ENCODE measurements at regions not wholly inside any gene's neighbourhood (a gene's known extent, or its start where the extent isn't known, plus 50 kb on each side); places are given as distances from the start of the nearest gene placed in this dataset.

DNA sequence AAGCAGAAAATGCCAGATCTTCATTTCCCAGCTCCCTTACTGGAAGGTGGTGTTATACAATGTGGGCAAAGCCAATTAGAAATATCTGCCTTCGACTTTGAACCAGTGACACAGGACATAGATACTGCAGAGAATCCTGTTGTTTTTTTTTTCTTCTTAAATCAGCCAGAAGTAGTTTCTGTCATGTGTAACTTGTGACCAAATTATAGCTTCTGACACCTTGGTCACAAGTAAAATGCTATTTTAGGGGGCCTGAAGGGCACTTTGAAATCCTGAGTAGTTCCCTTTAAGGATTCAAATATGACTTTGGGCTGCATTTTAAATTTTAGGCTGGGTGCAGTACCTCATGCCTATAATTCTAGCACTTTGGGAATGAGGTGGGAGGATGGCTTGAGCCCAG, 89.0 kb upstream of the TLK1 start:
- TF ChIP-seq, protein P1, sequence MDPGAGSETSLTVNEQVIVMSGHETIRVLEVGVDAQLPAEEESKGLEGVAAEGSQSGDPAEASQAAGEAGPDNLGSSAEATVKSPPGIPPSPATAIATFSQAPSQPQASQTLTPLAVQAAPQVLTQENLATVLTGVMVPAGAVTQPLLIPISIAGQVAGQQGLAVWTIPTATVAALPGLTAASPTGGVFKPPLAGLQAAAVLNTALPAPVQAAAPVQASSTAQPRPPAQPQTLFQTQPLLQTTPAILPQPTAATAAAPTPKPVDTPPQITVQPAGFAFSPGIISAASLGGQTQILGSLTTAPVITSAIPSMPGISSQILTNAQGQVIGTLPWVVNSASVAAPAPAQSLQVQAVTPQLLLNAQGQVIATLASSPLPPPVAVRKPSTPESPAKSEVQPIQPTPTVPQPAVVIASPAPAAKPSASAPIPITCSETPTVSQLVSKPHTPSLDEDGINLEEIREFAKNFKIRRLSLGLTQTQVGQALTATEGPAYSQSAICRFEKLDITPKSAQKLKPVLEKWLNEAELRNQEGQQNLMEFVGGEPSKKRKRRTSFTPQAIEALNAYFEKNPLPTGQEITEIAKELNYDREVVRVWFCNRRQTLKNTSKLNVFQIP (CRISPR knock-in tag; IDR thresholded peaks at IDR 0.05; ENCODE audit: borderline replicate concordance, low read depth), result no peak
- no peak for ATAC-seq

DNA sequence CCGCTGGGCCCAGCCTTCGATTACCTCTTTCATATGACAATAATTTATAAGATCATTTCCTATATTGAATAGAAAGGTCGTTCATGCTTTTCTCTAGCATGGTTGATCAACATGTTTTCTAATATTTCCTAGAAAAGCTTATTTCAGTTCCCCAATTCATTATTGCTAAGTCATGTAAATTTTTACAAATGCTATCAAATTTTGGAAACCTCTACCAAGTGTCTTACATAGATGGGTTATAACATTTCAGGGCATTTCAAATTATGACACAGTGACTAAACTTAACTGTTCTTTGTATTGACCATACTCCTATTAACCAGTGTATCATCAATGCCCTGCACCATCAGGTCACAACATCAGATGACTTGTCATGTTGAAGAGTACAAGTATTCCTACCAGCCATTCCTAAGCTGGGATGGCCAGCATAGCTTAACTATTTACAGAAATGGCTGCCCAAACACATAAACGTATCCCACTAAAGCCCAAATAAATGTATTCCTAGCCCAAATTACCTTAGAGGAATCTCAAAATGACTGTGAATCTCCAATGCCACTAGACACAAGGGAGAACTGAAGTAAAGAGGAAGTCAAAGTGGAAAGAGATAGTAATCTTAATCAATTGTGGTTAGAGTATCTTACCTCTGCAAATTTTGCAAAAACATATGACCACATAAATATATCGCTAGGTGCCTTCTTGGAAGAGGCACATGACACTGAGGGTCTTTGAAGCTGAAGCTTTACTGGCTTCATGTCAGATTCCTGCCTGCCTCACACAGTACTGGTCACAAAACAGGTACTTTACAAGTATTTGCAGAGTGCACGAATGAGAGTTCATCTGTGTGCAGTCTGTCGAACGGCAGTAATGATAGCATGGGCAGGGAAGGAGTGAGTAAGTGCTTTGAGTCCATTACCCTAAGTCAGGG, 87.3 kb upstream of the TLK1 start:
- TF ChIP-seq ARNTL (CRISPR knock-in tag; IDR thresholded peaks at IDR 0.05; ENCODE audit: borderline replicate concordance, low read depth) (no peak), ZNF70 (CRISPR knock-in tag; IDR thresholded peaks at IDR 0.05) (no peak), BACH2 (CRISPR knock-in tag; IDR thresholded peaks at IDR 0.05; ENCODE audit: borderline replicate concordance) (no peak), ISL1 (CRISPR knock-in tag; IDR thresholded peaks at IDR 0.05) (no peak), GLIS3 (CRISPR knock-in tag; IDR thresholded peaks at IDR 0.05) (no peak), OSR1 (CRISPR knock-in tag; IDR thresholded peaks at IDR 0.05) (no peak), RARB (CRISPR knock-in tag; IDR thresholded peaks at IDR 0.05) (no peak)
- ATAC-seq, result no peak

DNA sequence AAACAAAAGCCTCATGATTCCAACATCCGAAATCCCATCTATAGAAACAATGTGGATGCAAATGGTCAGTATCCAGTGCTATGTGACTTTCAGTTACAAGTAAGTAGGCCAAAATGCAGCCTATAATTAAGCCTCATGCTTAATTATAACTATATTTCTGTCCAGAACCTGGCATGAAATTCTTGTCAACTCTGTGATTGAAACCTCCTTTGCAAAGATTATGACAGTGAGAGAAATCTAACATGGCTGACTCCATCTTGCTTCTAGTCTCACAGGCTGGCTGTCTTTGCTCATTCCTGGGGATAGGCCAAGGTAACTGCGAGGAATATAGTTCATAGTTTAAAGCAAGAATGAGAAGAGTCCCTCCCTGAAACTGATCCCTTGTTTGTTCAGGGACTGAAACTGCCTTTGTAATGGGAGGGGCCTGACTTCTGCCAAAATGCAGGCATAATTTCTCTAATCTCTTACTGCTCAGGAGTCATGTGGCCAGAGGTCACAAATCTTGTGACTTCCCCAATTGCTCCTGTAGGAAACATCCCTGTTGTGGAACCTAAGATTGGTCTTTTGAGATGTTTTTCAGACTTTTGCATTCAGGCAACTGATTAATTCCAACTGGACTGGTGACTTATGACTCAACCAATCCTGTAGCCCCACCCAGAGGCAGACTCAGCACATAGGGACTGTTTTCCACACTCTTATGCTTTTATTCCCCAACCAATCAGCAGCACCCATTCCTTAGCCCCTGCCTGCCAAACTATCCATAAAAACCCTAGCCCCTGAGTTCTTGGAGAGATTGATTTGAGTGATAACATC, 84.5 kb upstream of the TLK1 start:
- ATAC-seq, result no peak
- no peak for TF ChIP-seq TOX (CRISPR knock-in tag; IDR thresholded peaks at IDR 0.05; ENCODE audit: borderline replicate concordance)
- TF ChIP-seq, protein P2, sequence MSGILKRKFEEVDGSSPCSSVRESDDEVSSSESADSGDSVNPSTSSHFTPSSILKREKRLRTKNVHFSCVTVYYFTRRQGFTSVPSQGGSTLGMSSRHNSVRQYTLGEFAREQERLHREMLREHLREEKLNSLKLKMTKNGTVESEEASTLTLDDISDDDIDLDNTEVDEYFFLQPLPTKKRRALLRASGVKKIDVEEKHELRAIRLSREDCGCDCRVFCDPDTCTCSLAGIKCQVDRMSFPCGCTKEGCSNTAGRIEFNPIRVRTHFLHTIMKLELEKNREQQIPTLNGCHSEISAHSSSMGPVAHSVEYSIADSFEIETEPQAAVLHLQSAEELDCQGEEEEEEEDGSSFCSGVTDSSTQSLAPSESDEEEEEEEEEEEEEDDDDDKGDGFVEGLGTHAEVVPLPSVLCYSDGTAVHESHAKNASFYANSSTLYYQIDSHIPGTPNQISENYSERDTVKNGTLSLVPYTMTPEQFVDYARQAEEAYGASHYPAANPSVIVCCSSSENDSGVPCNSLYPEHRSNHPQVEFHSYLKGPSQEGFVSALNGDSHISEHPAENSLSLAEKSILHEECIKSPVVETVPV (CRISPR knock-in tag; IDR thresholded peaks at IDR 0.05), result no peak
- TF ChIP-seq, protein P3, sequence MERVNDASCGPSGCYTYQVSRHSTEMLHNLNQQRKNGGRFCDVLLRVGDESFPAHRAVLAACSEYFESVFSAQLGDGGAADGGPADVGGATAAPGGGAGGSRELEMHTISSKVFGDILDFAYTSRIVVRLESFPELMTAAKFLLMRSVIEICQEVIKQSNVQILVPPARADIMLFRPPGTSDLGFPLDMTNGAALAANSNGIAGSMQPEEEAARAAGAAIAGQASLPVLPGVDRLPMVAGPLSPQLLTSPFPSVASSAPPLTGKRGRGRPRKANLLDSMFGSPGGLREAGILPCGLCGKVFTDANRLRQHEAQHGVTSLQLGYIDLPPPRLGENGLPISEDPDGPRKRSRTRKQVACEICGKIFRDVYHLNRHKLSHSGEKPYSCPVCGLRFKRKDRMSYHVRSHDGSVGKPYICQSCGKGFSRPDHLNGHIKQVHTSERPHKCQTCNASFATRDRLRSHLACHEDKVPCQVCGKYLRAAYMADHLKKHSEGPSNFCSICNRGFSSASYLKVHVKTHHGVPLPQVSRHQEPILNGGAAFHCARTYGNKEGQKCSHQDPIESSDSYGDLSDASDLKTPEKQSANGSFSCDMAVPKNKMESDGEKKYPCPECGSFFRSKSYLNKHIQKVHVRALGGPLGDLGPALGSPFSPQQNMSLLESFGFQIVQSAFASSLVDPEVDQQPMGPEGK (CRISPR knock-in tag; IDR thresholded peaks at IDR 0.05; ENCODE audit: borderline replicate concordance), result no peak
- TF ChIP-seq CSDC2 (CRISPR knock-in tag; IDR thresholded peaks at IDR 0.05), result no peak
- no peak for TF ChIP-seq ZFP30 (CRISPR knock-in tag; IDR thresholded peaks at IDR 0.05)
- TF ChIP-seq GLIS3 (CRISPR knock-in tag; IDR thresholded peaks at IDR 0.05), result no peak
- TF ChIP-seq ZNF8 (CRISPR knock-in tag; IDR thresholded peaks at IDR 0.05), result no peak
- no peak for TF ChIP-seq BACH2 (CRISPR knock-in tag; IDR thresholded peaks at IDR 0.05; ENCODE audit: borderline replicate concordance)
- TF ChIP-seq TCF4 (CRISPR knock-in tag; IDR thresholded peaks at IDR 0.05; ENCODE audit: borderline replicate concordance), result no peak
- no peak for TF ChIP-seq ZNF70 (CRISPR knock-in tag; IDR thresholded peaks at IDR 0.05)

DNA sequence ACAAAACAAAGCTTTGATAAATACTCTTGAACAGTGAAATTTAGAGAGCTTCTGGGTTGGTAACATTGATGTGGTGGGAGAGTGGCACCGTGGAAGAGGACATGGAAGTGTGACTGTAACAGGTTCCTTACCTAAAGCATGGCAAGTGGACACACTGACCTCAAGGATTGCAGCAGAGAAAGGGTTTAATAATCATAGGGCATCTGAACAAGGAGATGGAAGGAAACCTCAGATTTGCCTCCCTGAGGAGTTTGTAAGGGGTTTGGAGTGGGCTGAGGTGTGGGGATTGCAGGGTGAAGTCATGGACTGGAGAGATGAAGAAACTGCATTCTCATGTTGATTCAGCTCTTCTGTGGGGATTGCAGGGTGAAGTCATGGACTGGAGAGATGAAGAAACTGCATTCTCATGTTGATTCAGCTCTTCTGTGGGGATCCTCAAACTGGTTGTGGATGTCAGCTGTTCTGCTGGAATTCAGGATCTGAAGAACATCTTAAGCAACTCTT, 83.8 kb upstream of the TLK1 start:
- no peak for ATAC-seq
- TF ChIP-seq TCF4 (CRISPR knock-in tag; IDR thresholded peaks at IDR 0.05; ENCODE audit: borderline replicate concordance) (no peak), PPARA (CRISPR knock-in tag; IDR thresholded peaks at IDR 0.05; ENCODE audit: borderline replicate concordance) (no peak), ZNF565 (CRISPR knock-in tag; conservative IDR thresholded peaks at IDR 0.05; ENCODE audit: low read depth) (no peak), ZC3H10 (CRISPR knock-in tag; IDR thresholded peaks at IDR 0.05) (no peak), ISL1 (CRISPR knock-in tag; IDR thresholded peaks at IDR 0.05) (no peak)
- TF ChIP-seq, protein P3 (CRISPR knock-in tag; IDR thresholded peaks at IDR 0.05; ENCODE audit: borderline replicate concordance), result no peak
- TF ChIP-seq, protein P2 (CRISPR knock-in tag; IDR thresholded peaks at IDR 0.05), result no peak
- TF ChIP-seq, protein P4, sequence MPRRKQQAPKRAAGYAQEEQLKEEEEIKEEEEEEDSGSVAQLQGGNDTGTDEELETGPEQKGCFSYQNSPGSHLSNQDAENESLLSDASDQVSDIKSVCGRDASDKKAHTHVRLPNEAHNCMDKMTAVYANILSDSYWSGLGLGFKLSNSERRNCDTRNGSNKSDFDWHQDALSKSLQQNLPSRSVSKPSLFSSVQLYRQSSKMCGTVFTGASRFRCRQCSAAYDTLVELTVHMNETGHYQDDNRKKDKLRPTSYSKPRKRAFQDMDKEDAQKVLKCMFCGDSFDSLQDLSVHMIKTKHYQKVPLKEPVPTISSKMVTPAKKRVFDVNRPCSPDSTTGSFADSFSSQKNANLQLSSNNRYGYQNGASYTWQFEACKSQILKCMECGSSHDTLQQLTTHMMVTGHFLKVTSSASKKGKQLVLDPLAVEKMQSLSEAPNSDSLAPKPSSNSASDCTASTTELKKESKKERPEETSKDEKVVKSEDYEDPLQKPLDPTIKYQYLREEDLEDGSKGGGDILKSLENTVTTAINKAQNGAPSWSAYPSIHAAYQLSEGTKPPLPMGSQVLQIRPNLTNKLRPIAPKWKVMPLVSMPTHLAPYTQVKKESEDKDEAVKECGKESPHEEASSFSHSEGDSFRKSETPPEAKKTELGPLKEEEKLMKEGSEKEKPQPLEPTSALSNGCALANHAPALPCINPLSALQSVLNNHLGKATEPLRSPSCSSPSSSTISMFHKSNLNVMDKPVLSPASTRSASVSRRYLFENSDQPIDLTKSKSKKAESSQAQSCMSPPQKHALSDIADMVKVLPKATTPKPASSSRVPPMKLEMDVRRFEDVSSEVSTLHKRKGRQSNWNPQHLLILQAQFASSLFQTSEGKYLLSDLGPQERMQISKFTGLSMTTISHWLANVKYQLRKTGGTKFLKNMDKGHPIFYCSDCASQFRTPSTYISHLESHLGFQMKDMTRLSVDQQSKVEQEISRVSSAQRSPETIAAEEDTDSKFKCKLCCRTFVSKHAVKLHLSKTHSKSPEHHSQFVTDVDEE (CRISPR knock-in tag; IDR thresholded peaks at IDR 0.05), result no peak
- TF ChIP-seq, protein P5, sequence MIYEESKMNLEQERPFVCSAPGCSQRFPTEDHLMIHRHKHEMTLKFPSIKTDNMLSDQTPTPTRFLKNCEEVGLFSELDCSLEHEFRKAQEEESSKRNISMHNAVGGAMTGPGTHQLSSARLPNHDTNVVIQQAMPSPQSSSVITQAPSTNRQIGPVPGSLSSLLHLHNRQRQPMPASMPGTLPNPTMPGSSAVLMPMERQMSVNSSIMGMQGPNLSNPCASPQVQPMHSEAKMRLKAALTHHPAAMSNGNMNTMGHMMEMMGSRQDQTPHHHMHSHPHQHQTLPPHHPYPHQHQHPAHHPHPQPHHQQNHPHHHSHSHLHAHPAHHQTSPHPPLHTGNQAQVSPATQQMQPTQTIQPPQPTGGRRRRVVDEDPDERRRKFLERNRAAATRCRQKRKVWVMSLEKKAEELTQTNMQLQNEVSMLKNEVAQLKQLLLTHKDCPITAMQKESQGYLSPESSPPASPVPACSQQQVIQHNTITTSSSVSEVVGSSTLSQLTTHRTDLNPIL (CRISPR knock-in tag; IDR thresholded peaks at IDR 0.05; ENCODE audit: low read depth), result no peak
